H1 (cell line): ENCODE measurements at regions not wholly inside any gene's neighbourhood (a gene's known extent, or its start where the extent isn't known, plus 50 kb on each side); places are given as distances from the start of the nearest gene placed in this dataset.
A peak's percentile ranks its signal among the peaks of the same experiment; 100 is the strongest.

Source experiments
- CTCF ChIA-PET: fragments of 300-600 bp; sonication (Branson Sonifier 250); formaldehyde crosslinking; loops from one replicate; lab custom pipeline; 2021; ENCODE audit not compliant: partially characterized antibody; lab: Charles Lee
- POLR2A ChIA-PET: fragments of 300-600 bp; sonication (Branson Sonifier 250); formaldehyde crosslinking; loops from one replicate; lab custom pipeline; 2021; ENCODE audit warnings: inconsistent platforms; ENCODE audit not compliant: partially characterized antibody; lab: Charles Lee
- DNase-seq, 2 experiments: peaks; one replicate each; pipeline versions ENCODE4 v3.0.0 to v3.0.0-alpha.2; 2010 to 2022; ENCODE audit warnings: low spot score in 2 of 2, low read depth in 1 of 2, mixed read lengths in 1 of 2
- FAIRE-seq: peaks from 2 replicates; lab custom pipeline; 2011; peaks lifted over from hg19 to GRCh38; lab: Jason Lieb, UNC
- H2AFZ ChIP-seq: 2 replicates; pipeline ENCODE4 v1.8.1; 2012; ENCODE audit warnings: low read length, inconsistent platforms
- H2AK5ac ChIP-seq: 2 replicates; pipeline ENCODE4 v1.6.1; 2013; ENCODE audit warnings: low read depth, low read length
- H2BK120ac ChIP-seq: replicated peaks from 2 replicates; pipeline ENCODE3; 2013; ENCODE audit warnings: low read depth, low read length, inconsistent platforms
- H2BK12ac ChIP-seq: 2 replicates; pipeline ENCODE4 v1.6.1; 2013; ENCODE audit warnings: low read depth, low read length
- H2BK15ac ChIP-seq: 2 replicates; pipeline ENCODE4 v1.6.1; 2013; ENCODE audit warnings: low read length
- H2BK20ac ChIP-seq: 2 replicates; pipeline ENCODE4 v1.6.1; 2013; ENCODE audit warnings: low read length
- H2BK5ac ChIP-seq: 2 replicates; pipeline ENCODE4 v1.6.1; 2013; ENCODE audit warnings: low read depth, low read length
- H3K14ac ChIP-seq: 2 replicates; pipeline ENCODE4 v1.6.1; 2013; ENCODE audit warnings: inconsistent platforms; ENCODE audit not compliant: insufficient read length
- H3K18ac ChIP-seq: 2 replicates; pipeline ENCODE4 v1.6.1; 2013; ENCODE audit warnings: low read length; ENCODE audit errors: extremely low read depth
- H3K23ac ChIP-seq: 2 replicates; pipeline ENCODE4 v1.6.1; 2013; ENCODE audit warnings: inconsistent platforms; ENCODE audit not compliant: insufficient read length
- H3K23me2 ChIP-seq: 2 replicates; pipeline ENCODE4 v1.6.1; 2013; ENCODE audit warnings: low read depth, low read length
- H3K27ac ChIP-seq: 2 replicates; pipeline ENCODE4 v1.6.1; 2011; ENCODE audit warnings: low read depth, low read length, inconsistent platforms
- H3K27me3 ChIP-seq, 4 experiments: replicated peaks in 1 of 4; 1 replicate in 1 of 4; 2 replicates in 3 of 4; pipeline versions ENCODE4 v1.6.1 to v1.8.1; 2011 to 2013; ENCODE audit warnings: low read length in 3 of 4, mild to moderate bottlenecking in 3 of 4, inconsistent platforms in 2 of 4, mixed read lengths in 2 of 4, moderate library complexity in 1 of 4; ENCODE audit not compliant: control insufficient read depth in 3 of 4, insufficient read depth in 3 of 4; ENCODE audit errors: extremely low read depth in 1 of 4
- H3K36me3 ChIP-seq, 4 experiments: 2 replicates each; pipeline versions ENCODE4 v1.6.1 to v1.8.1; 2011 to 2013; ENCODE audit warnings: mild to moderate bottlenecking in 4 of 4, low read length in 3 of 4, moderate library complexity in 2 of 4, control low read depth in 1 of 4, inconsistent platforms in 1 of 4; ENCODE audit not compliant: insufficient read depth in 4 of 4, control insufficient read depth in 2 of 4
- H3K4ac ChIP-seq: replicated peaks from 2 replicates; pipeline ENCODE3; 2013; ENCODE audit warnings: low read length, low read depth, mixed read lengths, inconsistent platforms; ENCODE audit not compliant: insufficient read length
- H3K4me1 ChIP-seq, 4 experiments: replicated peaks in 1 of 4; 1 replicate in 1 of 4; 2 replicates in 3 of 4; pipeline versions ENCODE4 v1.6.1 to v1.8.1; 2011 to 2013; ENCODE audit warnings: low read length in 3 of 4, inconsistent platforms in 2 of 4, mixed read lengths in 1 of 4; ENCODE audit not compliant: insufficient read depth in 4 of 4, control insufficient read depth in 3 of 4
- H3K4me2 ChIP-seq, 2 experiments: 2 replicates each; pipeline versions ENCODE4 v1.6.1 to v1.8.1; 2011 to 2013; ENCODE audit warnings: low read depth in 2 of 2, low read length in 2 of 2, control low read depth in 1 of 2, inconsistent platforms in 1 of 2, mild to moderate bottlenecking in 1 of 2; ENCODE audit not compliant: insufficient read depth in 1 of 2
- H3K4me3 ChIP-seq, 4 experiments: fragments of 200-600, 300-600 bp in 1 of 4; sonication (generic), shearing (Covaris generic), sonication (Bioruptor Twin) in 1 of 4; 2 replicates each; pipeline versions ENCODE4 v1.5.1 to v1.8.1; 2011 to 2016; ENCODE audit warnings: low read length in 4 of 4, low read depth in 3 of 4, control low read depth in 2 of 4, inconsistent platforms in 2 of 4, mild to moderate bottlenecking in 2 of 4, mixed read lengths in 1 of 4, moderate library complexity in 1 of 4; ENCODE audit not compliant: insufficient read depth in 2 of 4; ENCODE audit errors: extremely low read depth in 1 of 4
- H3K56ac ChIP-seq: replicated peaks from 2 replicates; pipeline ENCODE3; 2013; ENCODE audit warnings: low read depth, mild to moderate bottlenecking, mixed read lengths, low read length, inconsistent platforms; ENCODE audit not compliant: insufficient read length
- H3K79me1 ChIP-seq: 2 replicates; pipeline ENCODE4 v1.6.1; 2013; ENCODE audit warnings: low read depth, low read length, control low read depth
- H3K79me2 ChIP-seq, 2 experiments: 2 replicates each; pipeline versions ENCODE4 v1.6.1 to v1.8.1; 2012 to 2013; ENCODE audit warnings: low read length in 2 of 2, mild to moderate bottlenecking in 2 of 2, inconsistent platforms in 1 of 2; ENCODE audit not compliant: insufficient read depth in 2 of 2, control insufficient read depth in 1 of 2
- H3K9ac ChIP-seq, 4 experiments: replicated peaks in 1 of 4; 1 replicate in 1 of 4; 2 replicates in 3 of 4; pipeline versions ENCODE4 v1.6.1 to v1.8.1; 2011 to 2013; ENCODE audit warnings: low read depth in 3 of 4, low read length in 3 of 4, control low read depth in 2 of 4, mild to moderate bottlenecking in 2 of 4, moderate library complexity in 2 of 4, inconsistent platforms in 1 of 4; ENCODE audit errors: extremely low read depth in 1 of 4
- H3K9me3 ChIP-seq, 2 experiments: 2 replicates each; pipeline versions ENCODE4 v1.6.1 to v1.8.1; 2012 to 2013; ENCODE audit warnings: mild to moderate bottlenecking in 2 of 2, moderate library complexity in 2 of 2, control low read depth in 1 of 2, inconsistent platforms in 1 of 2, low read depth in 1 of 2, low read length in 1 of 2, mixed read lengths in 1 of 2; ENCODE audit not compliant: insufficient read depth in 2 of 2
- H4K20me1 ChIP-seq, 2 experiments: replicated peaks in 1 of 2; 2 replicates each; pipeline versions ENCODE3 to v1.8.1; 2011 to 2013; ENCODE audit warnings: inconsistent platforms in 2 of 2, low read length in 2 of 2, mild to moderate bottlenecking in 1 of 2; ENCODE audit not compliant: insufficient read depth in 2 of 2, control insufficient read depth in 1 of 2
- H4K5ac ChIP-seq: 2 replicates; pipeline ENCODE4 v1.6.1; 2013; ENCODE audit warnings: low read length, low read depth, mixed read lengths, inconsistent platforms; ENCODE audit not compliant: insufficient read length
- H4K8ac ChIP-seq: 2 replicates; pipeline ENCODE4 v1.8.0; 2013; ENCODE audit warnings: mild to moderate bottlenecking, moderate library complexity, low read length, inconsistent platforms; ENCODE audit not compliant: insufficient read depth; ENCODE audit errors: extremely low read depth
- H4K91ac ChIP-seq: replicated peaks from 2 replicates; pipeline ENCODE3; 2013; ENCODE audit warnings: low read length, mixed read lengths, inconsistent platforms; ENCODE audit not compliant: insufficient read length
- ASH2L ChIP-seq: fragments of 200-600, 300-600 bp; sonication (generic); IDR thresholded peaks from one replicate; pipeline ENCODE4 v1.7.1; 2017; ENCODE audit warnings: low read length
- SUZ12 ChIP-seq: fragments of 200-600 bp; sonication (generic); IDR thresholded peaks from 2 replicates; pipeline ENCODE4 v1.6.1; 2012; ENCODE audit warnings: mild to moderate bottlenecking, inconsistent platforms, low read length, moderate library complexity, mixed read lengths
- WGBS, 2 experiments: shearing (Covaris generic) in 1 of 2; methylation state at CpG; one replicate each; pipeline versions ENCODE4 v1.1.6 to v1.1.7; 2013 to 2015; ENCODE audit warnings: low lambda C conversion rate in 2 of 2, mixed read lengths in 2 of 2, inconsistent platforms in 1 of 2, low coverage in 1 of 2, missing lambda C conversion rate in 1 of 2; ENCODE audit not compliant: insufficient replicate concordance in 2 of 2, insufficient coverage in 1 of 2, insufficient read length in 1 of 2; ENCODE audit errors: extremely low coverage in 1 of 2, missing lambda C conversion rate in 1 of 2; 5-methylcytosine and 5-hydroxymethylcytosine counted together

- Histone ChIP-seq H4K5ac (no peak overlapping the region), H2BK120ac (no peak overlapping the region), H3K14ac (no peak overlapping the region), H3K18ac (no peak overlapping the region), H4K20me1 (no peaks in the 10 kb centered on the region), H3K56ac (no peak overlapping the region), H3K79me2 (no peaks in the 10 kb centered on the region), H3K4me3 (no peak overlapping the region), H3K23ac (no peak overlapping the region), H3K27me3 (no peaks in the 10 kb centered on the region), H2BK20ac (no peak overlapping the region), H3K4ac (no peak overlapping the region), H3K36me3 (no peaks in the 10 kb centered on the region), H2BK5ac (no peak overlapping the region), H3K4me2 (no peak overlapping the region), H4K91ac (no peak overlapping the region), H3K27ac (no peak overlapping the region), H3K9me3 (no peaks in the 10 kb centered on the region), H2BK12ac (no peak overlapping the region), H2AFZ (peak overlapping the region; percentile 43; the same call in 1 of the 2 replicates), H2AK5ac (no peak overlapping the region), H4K8ac (no peak overlapping the region), H3K79me1 (no peaks in the 10 kb centered on the region), H2BK15ac (no peak overlapping the region), H3K9ac (no peak overlapping the region), H3K4me1 (no peaks in the 10 kb centered on the region; a peak in 1 of 7 replicates), H3K23me2 (no peaks in the 10 kb centered on the region)
- CTCF ChIA-PET = interaction anchor here (0.8 to 3.0 kb wide), 10 partner anchors 9 to 814 kb away, joined by 3 to 13 read pairs (median 3); no protein-coding TSS in a partner anchor
- FAIRE-seq (no peak), DNase-seq (no peak)
- 86% methylated on average over 3 of the region's 3 CpGs; no CpG with 5 or more reads in 1 of the 2 experiments for WGBS, 2 experiments
- POLR2A ChIA-PET = no interaction called here
- no peak for TF ChIP-seq ASH2L
- TF ChIP-seq SUZ12 = no peak
Measured at GRCh38 chr13:81172603-81173002, 831.7 kb upstream of the SPRY2 start.
